ENCODE measurements at regions not wholly inside any gene's neighbourhood (a gene's known extent, or its start where the extent isn't known, plus 50 kb on each side); places are given as distances from the start of the nearest gene placed in this dataset.
A peak's percentile ranks its signal among the peaks of the same experiment; 100 is the strongest.
"Not testable (repeated sequence)": the region's sequence is repeated elsewhere in the genome, so short reads cannot be mapped to it uniquely, and the experiment has no call there.

DNA sequence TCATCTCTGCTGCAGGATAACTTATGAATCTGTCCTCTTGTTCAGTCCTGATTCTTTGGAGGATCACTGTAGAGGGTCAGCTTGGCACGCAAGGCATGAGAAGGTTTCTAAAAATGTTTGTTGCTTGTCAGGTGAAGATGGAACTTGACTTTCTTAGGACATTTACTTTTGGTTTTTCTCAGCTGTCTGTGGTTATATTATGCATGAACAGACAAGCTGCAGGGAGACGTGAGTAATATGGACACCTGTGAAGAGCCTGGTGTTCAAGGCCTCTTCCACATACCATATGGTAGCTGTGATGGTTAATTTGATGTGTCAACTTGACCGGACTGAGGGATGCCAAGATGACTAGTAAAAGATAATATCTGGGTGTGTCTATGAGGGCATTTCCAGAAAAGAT is 270.2 kb upstream of the CPHXL start:
- DNase-seq: no peak

DNA sequence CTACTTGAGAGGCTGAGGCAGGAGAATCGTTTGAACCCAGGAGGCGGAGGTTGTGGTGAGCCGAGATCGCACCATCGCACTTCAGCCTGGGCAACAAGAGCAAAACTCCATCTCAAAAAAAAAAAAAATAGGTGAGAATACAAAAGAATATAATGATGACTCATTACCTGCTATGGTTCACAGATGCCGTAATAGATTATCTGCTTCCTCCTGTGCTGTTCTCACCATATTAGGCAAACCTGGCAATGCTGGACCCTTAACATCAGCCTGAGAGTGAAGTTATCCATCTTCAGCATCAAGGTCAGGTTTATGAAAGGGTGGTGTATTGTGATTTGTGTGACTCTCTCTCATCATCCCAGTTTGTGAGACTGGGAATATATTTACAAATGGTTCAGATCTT is 271.3 kb upstream of the CPHXL start:
- DNase-seq: no peak

DNA sequence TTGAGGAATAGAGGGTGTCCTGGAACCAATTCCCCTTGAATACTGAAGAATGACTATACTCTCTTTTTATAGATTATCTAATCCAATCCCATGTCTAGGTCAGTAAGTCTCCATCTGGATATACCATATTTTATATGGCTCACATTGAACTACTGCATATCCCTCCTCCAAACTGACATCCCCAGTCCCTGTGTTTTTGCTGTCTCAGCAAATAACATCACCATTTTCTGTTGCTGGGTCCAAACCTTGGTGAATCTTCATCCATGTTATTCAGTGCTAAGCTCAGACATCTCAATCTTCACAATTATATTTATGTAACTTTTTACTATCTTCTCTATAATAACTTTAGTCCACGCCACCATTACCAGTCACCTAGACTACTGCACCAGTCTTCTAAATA is 269.6 kb upstream of the CNTNAP4 start:
- DNase-seq: no peak

DNA sequence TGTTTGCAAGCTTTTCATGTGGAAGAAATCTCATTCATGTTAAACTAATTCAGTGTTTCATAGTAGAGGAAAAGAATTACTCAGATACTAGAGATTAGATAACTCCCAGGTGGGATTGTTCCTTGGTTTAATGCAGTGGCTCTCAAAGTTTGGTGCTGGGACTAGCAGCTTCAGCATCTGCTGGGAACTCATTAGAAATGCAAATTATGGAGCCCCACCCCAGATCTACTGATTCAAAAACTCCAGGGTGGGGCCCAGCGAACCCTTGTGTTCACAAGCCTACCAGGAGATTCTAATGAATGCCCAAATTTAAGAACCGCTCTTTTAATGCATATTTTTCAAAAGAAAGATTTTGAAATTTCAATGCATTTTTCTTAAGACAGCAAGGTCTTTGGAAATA is 253.4 kb upstream of the CNTNAP4 start:
- no peak for DNase-seq

GRCh38 chr16:76035689-76036088 is 241.5 kb upstream of the CNTNAP4 start:
- no peak for DNase-seq

DNA sequence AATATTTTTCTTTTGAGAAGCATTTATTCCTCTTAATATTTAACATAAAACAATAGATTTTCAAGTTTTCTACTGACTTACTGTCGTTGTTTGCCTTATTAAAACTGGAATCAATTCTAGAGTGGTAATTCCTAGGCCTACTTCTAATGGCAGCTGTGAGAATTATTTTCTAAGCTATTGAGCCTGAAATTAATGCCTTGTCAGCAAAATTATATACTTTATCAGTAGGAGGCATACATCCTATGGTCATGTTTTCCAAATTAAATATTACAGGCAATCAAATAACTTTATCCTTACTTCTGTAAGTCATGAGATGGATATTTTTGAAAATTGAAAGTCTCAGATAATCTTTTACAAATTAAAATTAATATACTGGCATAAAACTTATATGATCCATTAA is 239.1 kb upstream of the CNTNAP4 start:
- DNase-seq: no peak

GRCh38 chr16:76052725-76053124 is 224.5 kb upstream of the CNTNAP4 start:
- no peak for DNase-seq

DNA sequence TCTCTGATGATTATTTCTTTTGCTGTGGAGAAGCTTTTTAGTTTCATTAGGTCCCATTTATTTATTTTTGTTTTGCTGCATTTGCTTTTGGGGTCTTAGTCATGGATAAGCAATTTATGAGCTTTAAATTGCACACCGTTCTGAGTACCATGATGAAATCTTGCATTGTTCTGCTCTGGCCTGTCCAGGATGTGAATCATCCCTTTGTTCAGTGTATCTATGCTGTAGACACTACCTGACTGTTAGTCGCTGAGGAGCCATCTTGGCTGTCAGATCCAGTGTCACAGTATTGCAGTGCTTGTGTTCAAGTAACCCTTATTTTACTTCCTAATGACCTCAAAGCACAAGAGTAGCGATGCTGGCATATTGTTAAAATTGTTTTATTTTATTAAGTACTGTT is 218.0 kb upstream of the CNTNAP4 start:
- DNase-seq: no peak

GRCh38 chr16:76059701-76060100 is 217.5 kb upstream of the CNTNAP4 start:
- no peak for DNase-seq

GRCh38 chr16:76071690-76072089 is 205.5 kb upstream of the CNTNAP4 start:
- DNase-seq: no peak

- DNase-seq: no peak
Measured at GRCh38 chr16:76081967-76082366, 195.2 kb upstream of the CNTNAP4 start.

DNA sequence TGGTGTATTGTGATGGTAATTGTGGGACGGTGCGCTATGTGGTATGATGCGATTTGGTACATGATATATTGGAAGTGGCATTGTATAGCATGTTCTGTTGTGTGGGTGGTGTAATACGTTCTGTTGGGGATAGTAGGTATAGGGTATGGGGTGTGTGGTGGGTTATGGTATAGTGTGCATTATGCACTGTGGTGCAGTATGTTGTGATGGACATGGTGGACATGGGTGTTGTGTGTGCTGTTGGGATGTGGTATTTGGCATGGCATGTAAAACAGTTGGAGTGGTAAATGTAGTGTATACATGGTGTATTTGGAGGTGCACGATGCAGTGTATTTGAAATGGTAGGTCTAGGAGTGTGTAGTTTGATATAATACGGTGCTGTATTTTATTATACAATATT is 170.6 kb upstream of the CNTNAP4 start:
- DNase-seq: no peak

DNA sequence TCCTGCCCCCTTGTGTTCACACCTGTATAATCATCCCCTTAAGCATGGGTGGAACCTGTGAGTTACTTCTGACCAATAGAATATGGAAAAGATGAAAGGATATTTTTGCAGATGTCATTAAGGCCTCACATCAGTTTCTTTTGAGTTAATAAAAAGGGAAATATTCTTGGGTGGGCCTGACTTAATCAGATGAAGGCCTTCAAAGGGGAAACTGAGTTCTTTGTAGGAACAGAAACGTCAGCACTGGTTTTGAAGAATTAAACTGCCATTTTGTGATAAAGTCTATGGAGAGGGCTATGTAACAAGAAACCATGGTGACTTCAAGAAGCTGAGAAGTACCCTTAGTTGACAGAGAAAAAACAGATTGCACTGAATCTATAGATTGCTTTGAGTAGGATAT is 168.7 kb upstream of the CNTNAP4 start:
- DNase-seq: no peak

GRCh38 chr16:76114681-76115080 is 162.5 kb upstream of the CNTNAP4 start:
- peak in 1 of 2 donors; percentile 8 for DNase-seq

GRCh38 chr16:76118344-76118743 is 158.9 kb upstream of the CNTNAP4 start:
- no peak for DNase-seq

GRCh38 chr16:76121636-76122035 is 155.6 kb upstream of the CNTNAP4 start:
- no peak for DNase-seq

GRCh38 chr16:76123966-76124365 is 153.2 kb upstream of the CNTNAP4 start:
- DNase-seq: no peak

GRCh38 chr16:76125871-76126270 is 151.3 kb upstream of the CNTNAP4 start:
- no peak for DNase-seq

GRCh38 chr16:76138056-76138455 is 139.1 kb upstream of the CNTNAP4 start:
- DNase-seq: not testable (repeated sequence)

- no peak for DNase-seq
Measured at GRCh38 chr16:76157629-76158028, 119.6 kb upstream of the CNTNAP4 start.

- no peak for DNase-seq
Measured at GRCh38 chr16:76162046-76162445, 115.2 kb upstream of the CNTNAP4 start.

- no peak for DNase-seq
Measured at GRCh38 chr16:76164970-76165558, 112.1 kb upstream of the CNTNAP4 start.

GRCh38 chr16:76175718-76176117 is 101.5 kb upstream of the CNTNAP4 start:
- no peak for DNase-seq

DNA sequence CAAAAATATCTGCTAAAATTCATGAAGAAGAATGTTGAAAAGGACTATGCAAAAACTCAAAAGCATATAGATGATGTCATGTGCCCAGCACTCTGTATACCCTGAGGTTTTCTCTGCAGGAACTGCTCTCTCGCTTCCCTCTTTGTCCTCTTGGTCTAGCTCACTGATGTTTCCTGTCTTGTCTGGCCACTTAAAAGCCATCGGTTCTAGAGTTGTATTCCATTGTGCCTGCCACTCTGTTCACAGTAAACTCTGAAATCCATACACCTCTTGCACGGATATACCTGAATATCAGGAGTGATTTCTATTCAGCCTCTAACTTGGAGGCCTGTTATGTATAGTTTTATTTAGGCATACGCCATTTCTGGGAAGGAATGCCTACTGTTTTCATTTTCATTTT is 101.0 kb upstream of the CNTNAP4 start:
- DNase-seq: no peak

DNA sequence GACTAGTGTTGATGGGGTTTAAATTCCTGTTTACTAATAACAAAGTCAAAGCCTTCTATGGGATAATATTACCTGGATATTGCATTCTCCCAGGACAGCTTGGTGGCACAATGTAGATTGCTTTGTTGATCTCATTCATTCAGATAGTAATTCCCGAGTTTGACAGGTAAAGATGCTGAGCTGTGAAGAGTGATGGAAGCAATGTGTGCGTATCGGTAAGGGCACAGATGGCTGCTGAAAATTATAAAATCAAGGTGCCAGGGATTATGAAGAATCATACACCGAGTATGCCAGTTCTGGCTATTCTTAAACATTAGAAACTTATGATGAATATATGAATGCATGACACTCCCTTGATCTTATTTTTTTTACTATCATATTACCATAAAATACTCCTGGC is 100.6 kb upstream of the CNTNAP4 start:
- no peak for DNase-seq

All from right lung (tissue), 2 donors.